ENCODE measurements at regions not wholly inside any gene's neighbourhood (a gene's known extent, or its start where the extent isn't known, plus 50 kb on each side); places are given as distances from the start of the nearest gene placed in this dataset.

DNA sequence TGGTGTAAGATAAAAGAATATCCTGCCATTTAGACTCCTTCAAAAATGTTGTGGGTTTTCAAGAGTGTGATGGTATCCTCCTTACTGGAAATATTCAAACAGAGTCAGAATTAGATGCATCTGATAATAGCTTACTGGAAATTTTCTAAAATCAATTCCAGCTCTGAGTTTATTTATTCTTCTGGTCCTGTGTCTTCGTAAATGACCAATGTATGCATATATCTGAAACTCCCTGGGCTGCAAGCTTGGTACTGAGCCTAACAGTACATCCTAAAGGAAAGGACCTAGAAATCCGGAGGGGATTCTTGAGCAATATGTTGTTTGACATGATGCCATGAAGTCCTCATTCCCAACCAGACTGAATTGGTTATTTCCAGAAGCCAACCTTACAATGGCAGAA, 130.4 kb downstream of the KCNE4 start:
- TF ChIP-seq EP300 (IDR thresholded peaks at IDR 0.05) = no peak
- TF ChIP-seq, protein P1, sequence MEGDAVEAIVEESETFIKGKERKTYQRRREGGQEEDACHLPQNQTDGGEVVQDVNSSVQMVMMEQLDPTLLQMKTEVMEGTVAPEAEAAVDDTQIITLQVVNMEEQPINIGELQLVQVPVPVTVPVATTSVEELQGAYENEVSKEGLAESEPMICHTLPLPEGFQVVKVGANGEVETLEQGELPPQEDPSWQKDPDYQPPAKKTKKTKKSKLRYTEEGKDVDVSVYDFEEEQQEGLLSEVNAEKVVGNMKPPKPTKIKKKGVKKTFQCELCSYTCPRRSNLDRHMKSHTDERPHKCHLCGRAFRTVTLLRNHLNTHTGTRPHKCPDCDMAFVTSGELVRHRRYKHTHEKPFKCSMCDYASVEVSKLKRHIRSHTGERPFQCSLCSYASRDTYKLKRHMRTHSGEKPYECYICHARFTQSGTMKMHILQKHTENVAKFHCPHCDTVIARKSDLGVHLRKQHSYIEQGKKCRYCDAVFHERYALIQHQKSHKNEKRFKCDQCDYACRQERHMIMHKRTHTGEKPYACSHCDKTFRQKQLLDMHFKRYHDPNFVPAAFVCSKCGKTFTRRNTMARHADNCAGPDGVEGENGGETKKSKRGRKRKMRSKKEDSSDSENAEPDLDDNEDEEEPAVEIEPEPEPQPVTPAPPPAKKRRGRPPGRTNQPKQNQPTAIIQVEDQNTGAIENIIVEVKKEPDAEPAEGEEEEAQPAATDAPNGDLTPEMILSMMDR (IDR thresholded peaks at IDR 0.05) = no peak
- no peak for TF ChIP-seq POLR2A (IDR thresholded peaks at IDR 0.05; ENCODE audit: low read depth)
- TF ChIP-seq POLR2AphosphoS5 (IDR thresholded peaks at IDR 0.05) = no peak
